GM19452 (cell line): ENCODE measurements at regions not wholly inside any gene's neighbourhood (a gene's known extent, or its start where the extent isn't known, plus 50 kb on each side); places are given as distances from the start of the nearest gene placed in this dataset.
"Not testable (repeated sequence)": the region's sequence is repeated elsewhere in the genome, so short reads cannot be mapped to it uniquely, and the experiment has no call there.

Experiments
- ATAC-seq: cut with Tn5 transposase; IDR thresholded peaks from one replicate; pipeline ENCODE4 v1.9.1; 2021; ENCODE audit not compliant: unreplicated experiment

GRCh38 chr12:82625523-82625922, 61.2 kb upstream of the TMTC2 start:
- ATAC-seq: no peak

- ATAC-seq: no peak
Observed at GRCh38 chr12:82627799-82628198, 58.9 kb upstream of the TMTC2 start.

- not testable (repeated sequence) for ATAC-seq
Observed at GRCh38 chr12:82634495-82635258, 52.0 kb upstream of the TMTC2 start.

GRCh38 chr12:82635263-82635662, 51.4 kb upstream of the TMTC2 start:
- ATAC-seq: no peak
